ENCODE measurements at regions not wholly inside any gene's neighbourhood (a gene's known extent, or its start where the extent isn't known, plus 50 kb on each side); places are given as distances from the start of the nearest gene placed in this dataset.

GRCh38 chr2:575030-575726 is 102.0 kb downstream of the TMEM18 start:
- no peak for DNase-seq (ENCODE audit: low read depth in 2 of 2)

GRCh38 chr2:573805-574392 is 103.3 kb downstream of the TMEM18 start:
- DNase-seq (ENCODE audit: low read depth in 2 of 2) = no peak

GRCh38 chr2:573025-573424 is 104.2 kb downstream of the TMEM18 start:
- no peak for DNase-seq (ENCODE audit: low read depth in 2 of 2)

- DNase-seq (ENCODE audit: low read depth in 2 of 2) = no peak
Observed at GRCh38 chr2:569681-570080, 107.5 kb downstream of the TMEM18 start.

- DNase-seq (ENCODE audit: low read depth in 2 of 2) = no peak
Observed at GRCh38 chr2:568639-569235, 108.5 kb downstream of the TMEM18 start.

- DNase-seq (ENCODE audit: low read depth in 2 of 2) = peak; percentile 40 to 44
Observed at GRCh38 chr2:567865-568638, 109.2 kb downstream of the TMEM18 start.

GRCh38 chr2:567496-567864 is 109.7 kb downstream of the TMEM18 start:
- no peak for DNase-seq (ENCODE audit: low read depth in 2 of 2)

GRCh38 chr2:566379-567313 is 110.6 kb downstream of the TMEM18 start:
- DNase-seq (ENCODE audit: low read depth in 2 of 2) = no peak

- no peak for DNase-seq (ENCODE audit: low read depth in 2 of 2)
Observed at GRCh38 chr2:564471-565181, 112.6 kb downstream of the TMEM18 start.

- DNase-seq (ENCODE audit: low read depth in 2 of 2) = no peak
Observed at GRCh38 chr2:563512-563911, 113.7 kb downstream of the TMEM18 start.

- no peak for DNase-seq (ENCODE audit: low read depth in 2 of 2)
Observed at GRCh38 chr2:562391-563364, 114.5 kb downstream of the TMEM18 start.

GRCh38 chr2:558879-559278 is 118.3 kb downstream of the TMEM18 start:
- no peak for DNase-seq (ENCODE audit: low read depth in 2 of 2)

GRCh38 chr2:558302-558642 is 118.9 kb downstream of the TMEM18 start:
- no peak for DNase-seq (ENCODE audit: low read depth in 2 of 2)

- DNase-seq (ENCODE audit: low read depth in 2 of 2) = no peak
Observed at GRCh38 chr2:557635-558301, 119.4 kb downstream of the TMEM18 start.

GRCh38 chr2:556485-556884 is 120.7 kb downstream of the TMEM18 start:
- no peak for DNase-seq (ENCODE audit: low read depth in 2 of 2)

GRCh38 chr2:555164-555922 is 121.9 kb downstream of the TMEM18 start:
- no peak for DNase-seq (ENCODE audit: low read depth in 2 of 2)

GRCh38 chr2:554444-554843 is 122.8 kb downstream of the TMEM18 start:
- DNase-seq (ENCODE audit: low read depth in 2 of 2) = no peak

- DNase-seq (ENCODE audit: low read depth in 2 of 2) = no peak
Observed at GRCh38 chr2:552906-553305, 124.3 kb downstream of the TMEM18 start.
